ENCODE measurements at regions not wholly inside any gene's neighbourhood (a gene's known extent, or its start where the extent isn't known, plus 50 kb on each side); places are given as distances from the start of the nearest gene placed in this dataset.

GRCh38 chr3:18100121-18100520 lies 325.0 kb downstream of the SATB1 start:
- no peak overlapping the region for H3K4me3 ChIP-seq (ENCODE audit: control insufficient read depth in 1 of 7, extremely low read depth in 1 of 7, insufficient read depth in 4 of 7, low read depth in 2 of 7, low read length in 6 of 7)
- H3K27me3 ChIP-seq (replicated peaks in 2 of 5; ENCODE audit: control insufficient read depth in 4 of 5, insufficient read depth in 5 of 5, low read length in 4 of 5), result no peaks in the 10 kb centered on the region
- peaks cover 0 to 5% (median under 1%) of the 10 kb centered on the region in 4 experiments for H3K36me3 ChIP-seq (ENCODE audit: control insufficient read depth in 4 of 4, insufficient read depth in 4 of 4, low read length in 3 of 4)
- CTCF ChIA-PET, result no interaction called here
- H3K27ac ChIP-seq (ENCODE audit: insufficient read depth in 1 of 2, low read depth in 1 of 2, low read length in 2 of 2, poor library complexity in 1 of 2, severe bottlenecking in 2 of 2), result no peak overlapping the region
- no peak for DNase-seq
- H3K4me1 ChIP-seq (ENCODE audit: control extremely low read depth in 1 of 4, control insufficient read depth in 4 of 4, insufficient read depth in 4 of 4, low read length in 3 of 4), result peaks cover 0 to 15% (median 6%) of the 10 kb centered on the region in 4 experiments
- peaks cover 0 to 7% (median 3%) of the 10 kb centered on the region in 5 experiments for H3K9me3 ChIP-seq (ENCODE audit: control extremely low read depth in 1 of 5, control insufficient read depth in 4 of 5, insufficient read depth in 2 of 5, low read depth in 1 of 5, low read length in 4 of 5)
- POLR2A ChIA-PET, result no interaction called here

- Histone ChIP-seq H3K27me3 (replicated peaks in 2 of 5; ENCODE audit: control insufficient read depth in 4 of 5, insufficient read depth in 5 of 5, low read length in 4 of 5) (no peaks in the 10 kb centered on the region), H3K4me1 (ENCODE audit: control extremely low read depth in 1 of 4, control insufficient read depth in 4 of 4, insufficient read depth in 4 of 4, low read length in 3 of 4) (peaks cover 0 to 15% (median 6%) of the 10 kb centered on the region in 4 experiments), H3K9me3 (ENCODE audit: control extremely low read depth in 1 of 5, control insufficient read depth in 4 of 5, insufficient read depth in 2 of 5, low read depth in 1 of 5, low read length in 4 of 5) (peaks cover 0 to 7% (median 3%) of the 10 kb centered on the region in 5 experiments), H3K36me3 (ENCODE audit: control insufficient read depth in 4 of 4, insufficient read depth in 4 of 4, low read length in 3 of 4) (peaks cover 0 to 5% (median under 1%) of the 10 kb centered on the region in 4 experiments), H3K4me3 (ENCODE audit: control insufficient read depth in 1 of 7, extremely low read depth in 1 of 7, insufficient read depth in 4 of 7, low read depth in 2 of 7, low read length in 6 of 7) (no peak overlapping the region), H3K27ac (ENCODE audit: insufficient read depth in 1 of 2, low read depth in 1 of 2, low read length in 2 of 2, poor library complexity in 1 of 2, severe bottlenecking in 2 of 2) (no peak overlapping the region)
- ChIA-PET CTCF (no interaction called here), POLR2A (no interaction called here)
- no peak for DNase-seq
- WGBS (ENCODE audit: insufficient coverage), result 97% methylated on average over 5 of the region's 5 CpGs
These were observed 325.5 kb downstream of the SATB1 start for GRCh38 chr3:18099611-18100010.

- CTCF ChIA-PET, result no interaction called here
- H3K27ac ChIP-seq (ENCODE audit: insufficient read depth in 1 of 2, low read depth in 1 of 2, low read length in 2 of 2, poor library complexity in 1 of 2, severe bottlenecking in 2 of 2), result no peak overlapping the region
- H3K27me3 ChIP-seq (replicated peaks in 2 of 5; ENCODE audit: control insufficient read depth in 4 of 5, insufficient read depth in 5 of 5, low read length in 4 of 5), result no peaks in the 10 kb centered on the region
- peaks cover 0 to 8% (median 3%) of the 10 kb centered on the region in 5 experiments for H3K9me3 ChIP-seq (ENCODE audit: control extremely low read depth in 1 of 5, control insufficient read depth in 4 of 5, insufficient read depth in 2 of 5, low read depth in 1 of 5, low read length in 4 of 5)
- H3K4me1 ChIP-seq (ENCODE audit: control extremely low read depth in 1 of 4, control insufficient read depth in 4 of 4, insufficient read depth in 4 of 4, low read length in 3 of 4), result peaks cover 0 to 15% (median 6%) of the 10 kb centered on the region in 4 experiments
- H3K36me3 ChIP-seq (ENCODE audit: control insufficient read depth in 4 of 4, insufficient read depth in 4 of 4, low read length in 3 of 4), result peaks cover 0 to 5% (median under 1%) of the 10 kb centered on the region in 4 experiments
- POLR2A ChIA-PET, result no interaction called here
- peak in 2 of 3 donors; percentile 72 to 79 for DNase-seq
- no peak overlapping the region for H3K4me3 ChIP-seq (ENCODE audit: control insufficient read depth in 1 of 7, extremely low read depth in 1 of 7, insufficient read depth in 4 of 7, low read depth in 2 of 7, low read length in 6 of 7)
- WGBS (ENCODE audit: insufficient coverage), result 100% methylated on average over 4 of the region's 6 CpGs
These were observed 326.1 kb downstream of the SATB1 start for GRCh38 chr3:18098960-18099587.

- peaks cover 0 to 5% (median under 1%) of the 10 kb centered on the region in 4 experiments for H3K36me3 ChIP-seq (ENCODE audit: control insufficient read depth in 4 of 4, insufficient read depth in 4 of 4, low read length in 3 of 4)
- peaks cover 0 to 11% (median 3%) of the 10 kb centered on the region in 5 experiments for H3K9me3 ChIP-seq (ENCODE audit: control extremely low read depth in 1 of 5, control insufficient read depth in 4 of 5, insufficient read depth in 2 of 5, low read depth in 1 of 5, low read length in 4 of 5)
- WGBS (ENCODE audit: insufficient coverage), result 7% methylated on average over 2 of the region's 3 CpGs
- H3K27ac ChIP-seq (ENCODE audit: insufficient read depth in 1 of 2, low read depth in 1 of 2, low read length in 2 of 2, poor library complexity in 1 of 2, severe bottlenecking in 2 of 2), result no peak overlapping the region
- peaks cover 0 to 15% (median 6%) of the 10 kb centered on the region in 4 experiments for H3K4me1 ChIP-seq (ENCODE audit: control extremely low read depth in 1 of 4, control insufficient read depth in 4 of 4, insufficient read depth in 4 of 4, low read length in 3 of 4)
- ChIA-PET CTCF (no interaction called here), POLR2A (no interaction called here)
- H3K4me3 ChIP-seq (ENCODE audit: control insufficient read depth in 1 of 7, extremely low read depth in 1 of 7, insufficient read depth in 4 of 7, low read depth in 2 of 7, low read length in 6 of 7), result no peak overlapping the region
- peak in 2 of 3 donors; percentile 49 to 66 for DNase-seq
- H3K27me3 ChIP-seq (replicated peaks in 2 of 5; ENCODE audit: control insufficient read depth in 4 of 5, insufficient read depth in 5 of 5, low read length in 4 of 5), result no peaks in the 10 kb centered on the region
These were observed 327.1 kb downstream of the SATB1 start for GRCh38 chr3:18097989-18098388.

GRCh38 chr3:18097473-18097872 lies 327.7 kb downstream of the SATB1 start:
- Histone ChIP-seq H3K36me3 (ENCODE audit: control insufficient read depth in 4 of 4, insufficient read depth in 4 of 4, low read length in 3 of 4) (peaks cover 0 to 5% (median under 1%) of the 10 kb centered on the region in 4 experiments), H3K4me1 (ENCODE audit: control extremely low read depth in 1 of 4, control insufficient read depth in 4 of 4, insufficient read depth in 4 of 4, low read length in 3 of 4) (peaks cover 0 to 15% (median 6%) of the 10 kb centered on the region in 4 experiments), H3K9me3 (ENCODE audit: control extremely low read depth in 1 of 5, control insufficient read depth in 4 of 5, insufficient read depth in 2 of 5, low read depth in 1 of 5, low read length in 4 of 5) (peaks cover 0 to 11% (median 3%) of the 10 kb centered on the region in 5 experiments), H3K4me3 (ENCODE audit: control insufficient read depth in 1 of 7, extremely low read depth in 1 of 7, insufficient read depth in 4 of 7, low read depth in 2 of 7, low read length in 6 of 7) (no peak overlapping the region), H3K27ac (ENCODE audit: insufficient read depth in 1 of 2, low read depth in 1 of 2, low read length in 2 of 2, poor library complexity in 1 of 2, severe bottlenecking in 2 of 2) (no peak overlapping the region), H3K27me3 (replicated peaks in 2 of 5; ENCODE audit: control insufficient read depth in 4 of 5, insufficient read depth in 5 of 5, low read length in 4 of 5) (no peaks in the 10 kb centered on the region)
- POLR2A ChIA-PET, result interaction anchor here (0.6 kb wide), 1 partner anchor 148 kb away, joined by 4 read pairs; no protein-coding TSS in a partner anchor
- 95% methylated on average over 3 of the region's 3 CpGs for WGBS (ENCODE audit: insufficient coverage)
- CTCF ChIA-PET, result no interaction called here
- DNase-seq, result no peak

- H3K36me3 ChIP-seq (ENCODE audit: control insufficient read depth in 4 of 4, insufficient read depth in 4 of 4, low read length in 3 of 4), result peaks cover 0 to 5% (median 0%) of the 10 kb centered on the region in 4 experiments
- H3K4me3 ChIP-seq (ENCODE audit: control insufficient read depth in 1 of 7, extremely low read depth in 1 of 7, insufficient read depth in 4 of 7, low read depth in 2 of 7, low read length in 6 of 7), result no peak overlapping the region
- 94% methylated on average over 3 of the region's 5 CpGs for WGBS (ENCODE audit: insufficient coverage)
- H3K4me1 ChIP-seq (ENCODE audit: control extremely low read depth in 1 of 4, control insufficient read depth in 4 of 4, insufficient read depth in 4 of 4, low read length in 3 of 4), result peaks cover 0 to 12% (median 10%) of the 10 kb centered on the region in 4 experiments
- H3K9me3 ChIP-seq (ENCODE audit: control extremely low read depth in 1 of 5, control insufficient read depth in 4 of 5, insufficient read depth in 2 of 5, low read depth in 1 of 5, low read length in 4 of 5), result peaks cover 0 to 11% (median 3%) of the 10 kb centered on the region in 5 experiments
- DNase-seq, result no peak
- H3K27me3 ChIP-seq (replicated peaks in 2 of 5; ENCODE audit: control insufficient read depth in 4 of 5, insufficient read depth in 5 of 5, low read length in 4 of 5), result no peaks in the 10 kb centered on the region
- no peak overlapping the region for H3K27ac ChIP-seq (ENCODE audit: insufficient read depth in 1 of 2, low read depth in 1 of 2, low read length in 2 of 2, poor library complexity in 1 of 2, severe bottlenecking in 2 of 2)
- ChIA-PET CTCF (no interaction called here), POLR2A (no interaction called here)
These were observed 332.4 kb downstream of the SATB1 start for GRCh38 chr3:18092726-18093125.

GRCh38 chr3:18090377-18090776 lies 334.8 kb downstream of the SATB1 start:
- no peak overlapping the region for H3K4me3 ChIP-seq (ENCODE audit: control insufficient read depth in 1 of 7, extremely low read depth in 1 of 7, insufficient read depth in 4 of 7, low read depth in 2 of 7, low read length in 6 of 7)
- CTCF ChIA-PET, result no interaction called here
- peaks cover 0 to 32% (median 18%) of the 10 kb centered on the region in 4 experiments for H3K4me1 ChIP-seq (ENCODE audit: control extremely low read depth in 1 of 4, control insufficient read depth in 4 of 4, insufficient read depth in 4 of 4, low read length in 3 of 4)
- H3K9me3 ChIP-seq (ENCODE audit: control extremely low read depth in 1 of 5, control insufficient read depth in 4 of 5, insufficient read depth in 2 of 5, low read depth in 1 of 5, low read length in 4 of 5), result peaks cover 0 to 6% (median 0%) of the 10 kb centered on the region in 5 experiments
- H3K36me3 ChIP-seq (ENCODE audit: control insufficient read depth in 4 of 4, insufficient read depth in 4 of 4, low read length in 3 of 4), result no peaks in the 10 kb centered on the region
- DNase-seq, result no peak
- H3K27ac ChIP-seq (ENCODE audit: insufficient read depth in 1 of 2, low read depth in 1 of 2, low read length in 2 of 2, poor library complexity in 1 of 2, severe bottlenecking in 2 of 2), result no peak overlapping the region
- POLR2A ChIA-PET, result no interaction called here
- H3K27me3 ChIP-seq (replicated peaks in 2 of 5; ENCODE audit: control insufficient read depth in 4 of 5, insufficient read depth in 5 of 5, low read length in 4 of 5), result no peaks in the 10 kb centered on the region

Measured in common myeloid progenitor, CD34-positive (primary cell).